Mesothelial cell of epicardium (in vitro differentiated cells): ENCODE measurements at regions not wholly inside any gene's neighbourhood (a gene's known extent, or its start where the extent isn't known, plus 50 kb on each side); places are given as distances from the start of the nearest gene placed in this dataset.

Experiments
- DNase-seq, 2 experiments: peaks; one replicate each; pipeline ENCODE4 v3.0.0; 2021; ENCODE audit warnings: low spot score in 2 of 2; ENCODE audit not compliant: unreplicated experiment in 2 of 2
- H3K27ac Mint-ChIP-seq: 2 replicates; pipeline ENCODE4 v1.8.0; 2021; ENCODE audit warnings: mixed read lengths
- H3K27me3 Mint-ChIP-seq: 2 replicates; pipeline ENCODE4 v1.8.0; 2021; ENCODE audit warnings: low read depth, mixed read lengths
- H3K36me3 Mint-ChIP-seq: 2 replicates; pipeline ENCODE4 v1.8.0; 2021; ENCODE audit warnings: mixed read lengths
- H3K4me1 Mint-ChIP-seq: 2 replicates; pipeline ENCODE4 v1.8.0; 2021; ENCODE audit warnings: mixed read lengths
- H3K4me3 Mint-ChIP-seq: 2 replicates; pipeline ENCODE4 v1.8.0; 2021; ENCODE audit warnings: mild to moderate bottlenecking, moderate library complexity, mixed read lengths
- H3K9me3 Mint-ChIP-seq: 2 replicates; pipeline ENCODE4 v1.8.0; 2021; ENCODE audit warnings: mixed read lengths
- TF ChIP-seq, protein P1 (sequence below): fragments of 200-600 bp; sonication (generic); IDR thresholded peaks from one replicate; pipeline ENCODE4 v1.5.0; 2021; ENCODE audit warnings: antibody characterized with exemption; ENCODE audit not compliant: unreplicated experiment

DNA sequence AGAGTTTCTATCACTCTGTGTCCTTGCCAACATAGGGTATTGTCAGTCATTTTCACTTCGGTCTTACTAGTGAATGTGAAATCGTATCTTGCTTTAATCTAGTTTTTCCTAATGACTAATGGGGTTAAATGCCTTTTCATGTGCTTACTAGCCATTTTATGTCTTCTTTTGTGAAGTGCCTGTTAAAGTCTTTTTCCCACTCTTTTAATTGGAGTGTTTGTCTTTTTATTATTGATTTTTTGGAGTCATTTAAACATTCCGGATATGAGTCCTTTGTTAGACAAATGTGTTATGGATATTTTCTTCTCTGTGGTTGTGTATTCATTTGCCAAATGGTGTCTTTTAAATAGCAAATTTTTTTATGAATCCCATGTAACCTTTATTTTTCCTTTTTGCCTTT lies 194.6 kb downstream of the CDH26 start:
- TF ChIP-seq, protein P1, sequence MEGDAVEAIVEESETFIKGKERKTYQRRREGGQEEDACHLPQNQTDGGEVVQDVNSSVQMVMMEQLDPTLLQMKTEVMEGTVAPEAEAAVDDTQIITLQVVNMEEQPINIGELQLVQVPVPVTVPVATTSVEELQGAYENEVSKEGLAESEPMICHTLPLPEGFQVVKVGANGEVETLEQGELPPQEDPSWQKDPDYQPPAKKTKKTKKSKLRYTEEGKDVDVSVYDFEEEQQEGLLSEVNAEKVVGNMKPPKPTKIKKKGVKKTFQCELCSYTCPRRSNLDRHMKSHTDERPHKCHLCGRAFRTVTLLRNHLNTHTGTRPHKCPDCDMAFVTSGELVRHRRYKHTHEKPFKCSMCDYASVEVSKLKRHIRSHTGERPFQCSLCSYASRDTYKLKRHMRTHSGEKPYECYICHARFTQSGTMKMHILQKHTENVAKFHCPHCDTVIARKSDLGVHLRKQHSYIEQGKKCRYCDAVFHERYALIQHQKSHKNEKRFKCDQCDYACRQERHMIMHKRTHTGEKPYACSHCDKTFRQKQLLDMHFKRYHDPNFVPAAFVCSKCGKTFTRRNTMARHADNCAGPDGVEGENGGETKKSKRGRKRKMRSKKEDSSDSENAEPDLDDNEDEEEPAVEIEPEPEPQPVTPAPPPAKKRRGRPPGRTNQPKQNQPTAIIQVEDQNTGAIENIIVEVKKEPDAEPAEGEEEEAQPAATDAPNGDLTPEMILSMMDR: no peak
- Mint-ChIP-seq H3K27ac (no peak overlapping the region), H3K36me3 (no peaks in the 10 kb centered on the region), H3K27me3 (peaks cover 26% of the 10 kb centered on the region), H3K4me3 (no peak overlapping the region), H3K9me3 (peaks cover 10% of the 10 kb centered on the region), H3K4me1 (no peaks in the 10 kb centered on the region)
- DNase-seq: no peak

DNA sequence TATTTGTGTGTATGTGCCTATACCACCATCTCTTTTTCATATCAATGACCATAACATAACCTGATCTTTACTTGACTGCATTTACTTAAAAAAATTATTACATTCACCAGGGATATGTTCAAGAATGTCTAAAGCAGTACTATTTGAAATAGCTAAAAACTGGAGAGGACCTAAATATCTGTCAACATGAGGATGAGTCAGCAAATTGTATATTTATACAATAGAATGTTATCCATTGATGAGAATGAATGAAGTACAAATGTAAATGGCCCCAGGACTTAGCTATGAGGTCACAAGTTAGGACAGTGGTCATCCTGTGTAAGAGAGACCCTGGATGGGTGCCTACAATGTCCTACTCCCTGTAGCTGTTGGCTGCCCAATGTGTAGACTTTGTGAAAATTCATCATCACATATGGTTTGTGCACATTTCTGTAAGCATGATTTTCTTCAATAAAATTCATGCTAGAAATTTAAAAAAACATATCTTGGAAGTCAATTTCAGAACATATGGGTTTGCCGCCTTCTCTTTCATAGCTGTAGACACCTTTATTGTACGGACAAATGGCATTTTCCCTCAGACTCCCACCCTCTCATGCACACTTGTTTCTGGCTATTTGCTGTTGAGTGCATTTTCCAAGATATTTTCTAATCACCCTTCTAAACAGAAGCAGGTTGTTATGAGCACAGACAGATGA lies 202.4 kb downstream of the CDH26 start:
- DNase-seq: no peak
- H3K27ac Mint-ChIP-seq: no peak overlapping the region
- H3K36me3 Mint-ChIP-seq: no peaks in the 10 kb centered on the region
- peaks cover 19% of the 10 kb centered on the region for H3K9me3 Mint-ChIP-seq
- H3K4me3 Mint-ChIP-seq: no peak overlapping the region
- H3K27me3 Mint-ChIP-seq: peaks cover 13% of the 10 kb centered on the region
- TF ChIP-seq, protein P1: no peak
- no peaks in the 10 kb centered on the region for H3K4me1 Mint-ChIP-seq

DNA sequence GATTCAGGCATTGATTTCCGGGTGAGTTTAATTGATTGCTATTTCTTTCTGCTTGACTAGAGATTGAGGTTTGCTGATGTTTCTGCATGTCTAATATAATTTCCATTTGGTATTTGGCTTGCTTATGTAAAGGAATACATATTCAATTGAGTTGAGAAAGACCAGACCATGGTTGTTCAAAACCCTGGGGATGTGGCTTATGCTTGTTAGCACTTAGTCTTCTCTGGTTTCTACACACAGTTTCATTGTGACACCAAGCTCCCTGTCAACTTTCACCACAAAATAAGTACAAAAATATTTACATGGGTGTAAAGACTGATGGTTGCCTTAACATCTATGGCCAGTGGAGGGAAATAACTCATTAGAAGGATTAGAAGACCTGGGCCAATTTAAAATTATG lies 209.6 kb downstream of the CDH26 start:
- Mint-ChIP-seq H3K27me3 (peaks cover 16% of the 10 kb centered on the region), H3K36me3 (no peaks in the 10 kb centered on the region), H3K4me3 (no peak overlapping the region)

DNA sequence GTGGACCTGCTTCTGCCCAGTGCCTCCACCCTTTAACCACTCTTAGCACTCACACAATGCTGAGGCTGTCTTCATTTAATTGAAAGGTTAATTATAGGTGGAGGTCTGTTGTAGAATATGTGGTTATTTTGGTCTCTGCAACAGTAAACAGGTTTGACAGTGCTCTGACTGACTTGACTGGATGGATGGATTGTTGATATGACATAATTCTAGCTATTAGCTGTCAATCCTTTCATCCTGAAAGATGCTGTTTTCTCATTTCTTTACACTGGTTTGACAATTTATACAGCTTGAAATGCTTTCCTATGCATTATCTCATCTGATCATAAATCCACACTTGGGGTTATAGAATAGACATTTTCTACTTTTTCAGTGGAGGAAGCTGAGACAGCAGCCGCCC lies 210.7 kb downstream of the CDH26 start:
- no peak overlapping the region for H3K4me3 Mint-ChIP-seq
- H3K27ac Mint-ChIP-seq: no peak overlapping the region
- DNase-seq: no peak
- no peaks in the 10 kb centered on the region for H3K36me3 Mint-ChIP-seq
- H3K4me1 Mint-ChIP-seq: no peaks in the 10 kb centered on the region
- H3K27me3 Mint-ChIP-seq: peaks cover 11% of the 10 kb centered on the region
- H3K9me3 Mint-ChIP-seq: no peaks in the 10 kb centered on the region
- TF ChIP-seq, protein P1: no peak

More for the DNA sequence above, 209.6 kb downstream of the CDH26 start:
- H3K9me3 Mint-ChIP-seq: no peaks in the 10 kb centered on the region
- no peak overlapping the region for H3K27ac Mint-ChIP-seq
- H3K4me1 Mint-ChIP-seq: no peaks in the 10 kb centered on the region
- TF ChIP-seq, protein P1: no peak
- no peak for DNase-seq

DNA sequence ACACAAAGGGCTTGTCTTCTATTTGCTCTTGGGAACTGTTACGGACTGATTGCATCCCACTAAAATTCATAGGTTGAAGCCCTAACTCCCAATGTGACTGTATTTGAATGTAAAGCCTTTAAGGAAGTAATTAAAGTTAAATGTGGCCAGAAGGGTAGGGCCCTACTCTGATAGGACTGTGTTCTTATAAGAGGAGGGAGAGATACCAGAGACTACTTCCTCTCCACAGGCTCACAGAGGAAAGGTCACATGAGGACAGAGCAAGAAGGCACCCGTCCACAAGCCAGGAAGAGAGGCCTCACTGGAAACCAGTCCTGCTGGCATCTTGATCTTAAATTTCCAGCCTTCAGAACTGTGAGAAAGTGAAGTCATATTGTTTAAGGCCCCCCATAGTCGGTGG lies 211.9 kb downstream of the CDH26 start:
- Mint-ChIP-seq H3K4me3 (no peak overlapping the region), H3K4me1 (no peaks in the 10 kb centered on the region), H3K9me3 (no peaks in the 10 kb centered on the region), H3K27me3 (peaks cover 8% of the 10 kb centered on the region), H3K27ac (no peak overlapping the region), H3K36me3 (no peaks in the 10 kb centered on the region)
- no peak for DNase-seq
- TF ChIP-seq, protein P1: no peak

DNA sequence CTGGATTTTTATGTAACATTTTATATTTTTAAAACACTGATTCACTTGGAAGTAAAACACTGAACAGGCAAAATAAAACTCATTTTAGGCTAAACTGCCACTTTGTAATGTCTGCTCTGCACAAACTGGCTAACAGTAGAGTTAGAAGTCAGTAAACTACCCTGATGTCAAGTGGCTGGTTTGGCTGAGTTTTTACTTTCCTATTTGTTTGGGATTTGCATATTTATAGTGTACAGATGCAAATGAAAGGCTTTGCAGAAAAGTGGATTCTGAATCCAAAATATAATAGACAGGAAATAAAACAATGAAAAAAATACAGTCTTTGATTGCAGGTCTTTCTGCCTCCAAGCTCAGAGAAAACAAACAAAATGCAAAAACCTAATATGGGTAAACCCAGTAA lies 213.1 kb downstream of the CDH26 start:
- H3K36me3 Mint-ChIP-seq: no peaks in the 10 kb centered on the region
- H3K9me3 Mint-ChIP-seq: peaks cover 7% of the 10 kb centered on the region
- peaks cover 5% of the 10 kb centered on the region for H3K27me3 Mint-ChIP-seq
- DNase-seq: no peak
- H3K4me1 Mint-ChIP-seq: no peaks in the 10 kb centered on the region
- H3K4me3 Mint-ChIP-seq: no peak overlapping the region
- no peak overlapping the region for H3K27ac Mint-ChIP-seq
- TF ChIP-seq, protein P1: no peak
